Muscle of arm (tissue), 1 donor: ENCODE measurements at regions not wholly inside any gene's neighbourhood (a gene's known extent, or its start where the extent isn't known, plus 50 kb on each side); places are given as distances from the start of the nearest gene placed in this dataset.
A peak's percentile ranks its signal among the peaks of the same experiment; 100 is the strongest.

Experiments used
- DNase-seq: peaks from one replicate; pipeline ENCODE4 v3.0.0-alpha.2; 2013

DNA sequence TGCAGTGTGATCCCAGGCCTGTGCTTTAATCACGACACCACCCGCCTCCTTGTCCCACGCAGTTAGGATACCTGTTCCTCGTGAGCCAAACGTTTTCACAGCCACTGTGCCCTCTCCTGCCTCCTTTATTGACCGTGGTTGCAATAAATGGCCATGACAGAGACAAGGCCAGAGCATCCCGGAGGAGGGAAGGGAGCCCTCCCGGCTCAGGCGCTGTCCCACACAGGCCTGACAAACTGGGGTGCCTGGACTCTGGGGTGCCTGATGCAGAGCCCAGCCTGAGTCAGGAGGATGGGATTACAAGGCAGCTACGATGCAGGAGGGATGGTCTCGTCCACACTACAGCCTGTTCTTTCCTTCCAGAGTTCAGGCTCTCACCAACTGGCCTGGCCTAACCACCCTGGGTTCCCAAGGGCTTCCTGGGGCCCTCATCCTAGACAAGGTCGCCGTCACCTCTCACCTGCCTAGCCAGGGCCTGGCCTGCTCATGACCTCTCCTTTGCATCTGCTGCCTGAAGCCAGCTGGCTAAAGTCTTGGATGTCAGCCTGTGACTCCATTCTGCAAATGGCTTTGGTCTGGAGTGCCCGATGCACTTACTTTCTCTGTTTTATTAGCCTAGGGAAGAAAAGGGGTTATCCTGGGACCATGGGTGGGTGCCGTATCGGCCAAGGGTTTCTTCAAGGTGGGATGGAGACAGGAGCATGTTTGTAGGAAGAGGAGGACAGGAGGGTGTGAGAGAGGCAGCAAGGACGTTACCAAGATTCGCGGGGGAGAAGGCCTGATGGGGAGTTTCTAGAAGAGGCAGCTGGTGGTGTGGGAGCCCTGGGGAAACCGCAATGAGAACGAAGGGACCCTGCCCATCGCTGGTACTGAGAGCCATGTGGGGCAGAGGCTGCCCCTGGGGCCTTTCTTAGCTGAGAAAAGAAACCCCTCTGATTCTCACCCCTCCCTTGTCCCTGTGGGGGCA lies 234.3 kb upstream of the TNRC6C start:
- DNase-seq = no peak

DNA sequence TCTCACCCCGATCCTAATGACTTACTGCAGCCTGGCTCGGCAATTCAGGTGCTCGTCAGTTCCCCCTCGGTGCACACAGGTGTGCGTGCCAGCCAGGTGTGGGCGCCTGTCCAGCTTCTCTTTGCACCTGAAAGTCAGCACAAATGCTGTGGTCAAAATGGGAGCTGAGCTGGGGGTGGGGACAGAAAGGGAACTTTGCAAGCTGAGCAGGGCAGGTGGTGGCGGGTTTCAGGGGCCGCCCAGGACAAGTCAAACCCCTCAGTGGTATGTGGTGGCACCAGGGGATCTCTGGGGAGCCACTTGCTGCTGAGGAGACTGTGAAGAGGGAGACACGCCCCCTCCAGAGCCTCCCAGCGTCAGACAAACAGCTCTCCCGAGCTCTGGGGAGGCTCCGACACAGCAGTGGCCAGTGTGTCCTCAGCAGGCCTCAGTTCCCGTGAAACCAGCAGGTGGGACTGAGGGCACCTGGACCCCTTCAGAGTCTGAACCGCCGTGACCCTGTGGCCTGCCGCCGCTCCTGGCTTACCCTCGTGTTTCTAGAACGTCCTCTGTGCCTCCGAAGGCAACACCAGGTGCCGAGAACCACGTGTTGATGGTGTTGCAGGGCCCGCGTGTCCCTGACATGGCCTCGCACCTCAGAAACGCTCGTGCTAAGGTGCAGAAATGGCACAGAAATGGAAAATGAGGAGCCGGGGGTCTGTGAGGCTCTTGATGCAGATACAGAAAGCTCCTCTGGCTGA lies 233.5 kb upstream of the TNRC6C start:
- no peak for DNase-seq

DNA sequence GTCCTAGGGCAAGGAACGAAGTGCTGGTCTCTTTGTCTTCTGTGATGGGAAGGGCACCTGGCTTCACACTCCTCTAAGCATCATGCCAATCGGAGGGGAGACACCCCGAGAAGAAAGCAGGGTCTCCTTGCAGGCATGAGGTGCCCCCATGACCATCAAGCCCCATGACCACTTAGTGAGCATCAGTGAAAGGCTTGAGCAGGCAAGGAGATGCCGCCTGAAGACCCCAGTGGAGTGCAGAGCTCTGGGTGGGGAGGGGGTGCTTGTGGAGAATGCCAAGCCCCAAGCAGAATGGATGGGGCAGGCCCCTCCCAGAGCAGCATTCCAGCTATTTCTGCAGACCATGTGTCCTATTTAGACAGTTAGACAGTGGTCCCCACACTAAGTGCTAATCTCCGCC lies 232.7 kb upstream of the TNRC6C start:
- DNase-seq = no peak

DNA sequence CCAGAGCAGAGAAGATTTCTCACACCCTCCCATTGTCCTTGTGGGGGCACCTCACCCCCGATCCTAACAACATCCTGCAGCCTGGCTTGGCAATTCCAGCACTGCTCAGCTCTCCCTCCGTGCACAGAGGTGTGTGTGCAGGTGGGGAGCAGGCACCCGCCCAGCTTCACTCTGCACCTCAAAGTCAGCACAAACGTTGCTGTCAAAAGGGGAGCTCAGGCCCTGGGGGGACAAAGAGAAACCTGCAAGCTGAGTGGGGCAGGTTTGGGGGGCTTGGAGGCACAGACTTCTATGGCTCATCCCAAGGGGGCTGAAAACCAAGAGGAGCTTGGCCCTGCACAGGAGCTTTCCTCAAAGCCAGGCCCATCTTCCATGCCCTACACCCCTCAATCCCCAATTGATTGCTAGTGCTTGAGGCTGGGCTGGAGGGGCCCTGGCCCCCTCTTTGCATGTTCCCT lies 231.9 kb upstream of the TNRC6C start:
- DNase-seq = no peak

DNA sequence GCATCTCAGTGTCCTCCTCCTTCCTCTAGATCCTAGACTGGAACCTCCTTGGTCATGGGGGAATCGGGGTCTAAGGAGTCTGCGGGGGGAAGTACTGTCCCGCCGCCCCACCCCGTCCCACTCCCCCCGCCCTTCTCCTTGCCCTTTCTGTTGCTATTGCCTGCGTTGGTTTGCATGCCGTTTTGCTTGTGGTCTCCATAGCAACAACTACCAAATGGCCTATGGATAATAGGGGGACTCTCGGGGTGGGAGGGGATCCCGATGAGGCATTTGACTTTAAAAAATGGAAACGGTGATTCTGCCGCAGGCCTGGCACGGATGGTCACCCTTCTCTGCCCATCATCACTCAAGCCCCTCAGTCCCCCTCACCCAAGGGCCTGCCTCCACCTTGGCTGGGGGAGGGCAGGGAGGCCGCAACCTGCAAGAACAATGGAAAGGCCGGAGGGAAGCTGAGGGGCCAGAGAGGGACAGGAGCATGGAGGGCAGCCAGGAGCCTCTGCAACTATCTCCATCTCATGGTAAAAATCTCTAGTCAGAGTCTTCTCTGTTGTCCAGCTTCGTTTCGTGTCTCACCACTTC lies 231.4 kb upstream of the TNRC6C start:
- DNase-seq = peak; percentile 37

DNA sequence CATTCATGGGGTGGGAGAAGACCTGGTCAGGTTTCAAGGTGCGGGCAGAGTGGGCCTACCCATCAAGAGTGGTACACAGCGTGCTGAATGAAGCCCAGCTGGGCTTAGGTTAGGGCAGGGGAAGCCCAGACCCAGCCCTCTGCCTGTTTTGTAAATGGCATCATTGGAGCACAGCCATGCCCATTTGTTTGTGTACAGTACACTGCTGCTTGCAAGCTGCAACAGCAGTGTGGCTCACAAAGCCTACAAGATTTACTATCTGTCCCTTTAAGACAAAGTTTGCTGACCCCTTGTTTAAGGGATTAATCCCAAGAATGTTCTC lies 230.1 kb upstream of the TNRC6C start:
- no peak for DNase-seq

DNA sequence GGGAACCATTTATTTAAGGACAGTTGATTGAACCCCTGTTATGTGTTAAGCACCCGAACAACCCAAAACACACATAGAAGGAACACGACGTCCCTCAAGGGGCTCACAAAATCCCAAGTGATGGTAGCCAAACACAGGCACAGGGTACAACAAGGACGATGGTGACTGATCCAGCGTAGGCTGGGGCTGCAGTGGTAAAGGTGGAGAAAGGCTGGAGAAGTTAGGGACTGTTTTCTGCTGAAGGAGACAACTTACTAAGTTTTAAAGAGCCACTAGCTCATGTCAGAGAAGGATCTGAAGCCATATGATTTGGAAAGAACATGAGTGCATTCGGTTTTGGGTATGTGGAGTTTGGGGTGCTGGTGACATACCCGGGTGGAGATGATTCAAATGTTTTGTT lies 229.6 kb upstream of the TNRC6C start:
- no peak for DNase-seq

DNA sequence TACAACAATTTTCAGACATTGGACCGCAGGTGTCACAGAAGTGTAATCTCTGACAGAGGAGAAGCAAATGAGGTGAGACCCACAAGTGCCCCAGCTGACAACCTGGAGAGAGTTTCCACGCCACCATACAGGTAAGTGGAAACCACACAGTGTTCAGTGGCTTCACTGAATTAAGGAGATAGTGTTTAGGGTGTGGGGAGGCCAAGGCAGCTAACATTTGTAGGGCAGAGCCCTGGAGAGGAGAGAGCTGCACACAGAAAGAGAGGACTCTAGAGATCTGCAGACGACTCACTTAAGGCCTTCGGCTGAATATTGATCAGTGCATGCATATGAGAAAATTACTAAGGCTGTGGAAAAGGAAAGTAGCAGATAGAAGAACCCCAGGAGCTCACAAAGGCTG lies 228.9 kb upstream of the TNRC6C start:
- DNase-seq = no peak

DNA sequence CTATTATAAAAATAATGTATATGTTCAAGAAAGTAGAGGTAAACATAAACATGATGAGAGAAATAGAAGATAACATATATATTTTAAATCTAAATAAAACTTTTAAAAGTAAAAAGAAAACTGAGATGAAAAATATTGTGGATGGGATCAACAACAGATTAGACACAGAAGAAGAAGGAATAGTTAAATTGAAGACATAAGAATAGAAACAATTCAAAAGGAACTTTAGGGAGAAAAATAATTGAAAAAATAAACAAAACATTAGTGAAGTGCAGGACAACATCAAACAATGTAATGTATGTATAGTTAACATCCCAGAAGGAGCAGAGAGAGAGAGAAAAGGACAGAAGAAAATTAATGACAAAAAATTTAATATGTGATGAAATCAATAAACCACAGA lies 228.1 kb upstream of the TNRC6C start:
- no peak for DNase-seq

DNA sequence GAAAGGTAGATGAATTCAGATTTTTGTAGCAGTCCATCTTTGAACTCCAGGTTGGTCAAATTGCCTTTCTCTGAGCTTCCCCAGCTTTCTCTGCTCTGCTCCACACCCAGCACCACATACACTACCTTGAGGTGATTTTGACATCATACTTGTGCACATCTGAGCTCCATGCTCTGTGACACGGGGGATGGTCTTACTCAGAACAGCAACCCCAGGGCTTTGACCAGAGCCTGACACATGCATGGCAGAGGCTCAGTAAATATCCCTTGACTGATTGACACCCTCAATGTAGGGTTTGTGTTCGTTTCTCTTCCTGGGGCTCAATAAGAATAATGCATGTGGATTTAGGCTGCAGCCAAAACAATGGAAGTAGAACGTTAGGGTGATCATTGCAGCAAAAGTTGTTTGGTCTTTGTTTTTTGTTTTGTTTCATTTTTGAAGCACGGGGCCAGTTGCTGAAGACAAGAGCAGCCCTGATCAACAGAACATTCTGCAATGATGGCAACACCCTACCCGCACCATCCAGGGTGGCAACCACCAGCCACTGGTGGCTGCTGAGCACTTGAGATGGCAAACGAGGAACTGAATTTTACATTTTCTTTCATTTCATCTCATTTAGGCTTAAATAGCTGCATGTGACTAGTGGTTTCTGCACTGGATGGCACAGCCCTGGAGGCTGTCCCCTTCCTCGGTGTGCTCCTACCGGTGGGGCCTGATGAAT lies 224.8 kb upstream of the TNRC6C start:
- DNase-seq = no peak

DNA sequence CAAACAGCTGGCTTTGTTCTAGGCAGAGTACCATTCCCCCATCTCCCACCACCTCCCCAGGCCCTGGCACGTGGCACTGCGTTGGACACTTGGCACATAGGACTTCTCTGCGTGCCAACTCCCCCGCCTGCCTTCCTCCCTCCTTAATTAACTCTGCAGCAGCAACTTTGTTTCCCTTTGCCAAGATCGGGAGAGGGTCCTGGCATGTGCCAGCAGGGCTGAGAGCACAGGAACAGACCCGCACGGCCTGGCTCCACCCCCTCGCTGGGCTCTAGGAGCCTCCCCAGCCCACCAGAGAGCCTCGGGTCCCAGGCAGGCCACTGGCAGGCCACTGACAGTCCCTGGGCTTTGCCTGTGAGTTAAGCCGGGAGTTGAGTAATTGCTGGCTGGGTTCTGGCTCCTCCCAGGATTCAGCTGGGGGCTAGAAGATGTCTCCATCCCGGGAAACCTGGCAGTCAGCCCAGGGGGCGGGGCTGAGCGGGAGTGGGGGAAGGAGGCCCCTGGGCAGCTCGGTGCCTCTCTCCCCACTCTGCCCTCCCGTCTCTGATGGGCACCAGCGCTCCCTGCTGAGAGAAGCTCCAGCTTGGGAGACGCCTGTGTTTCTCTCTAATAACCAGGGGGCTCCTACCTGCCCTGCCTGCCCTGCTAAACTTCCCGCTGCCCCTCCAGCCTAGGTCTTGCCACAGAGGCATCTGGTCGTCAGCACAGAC lies 224.0 kb upstream of the TNRC6C start:
- peak; percentile 89 for DNase-seq

DNA sequence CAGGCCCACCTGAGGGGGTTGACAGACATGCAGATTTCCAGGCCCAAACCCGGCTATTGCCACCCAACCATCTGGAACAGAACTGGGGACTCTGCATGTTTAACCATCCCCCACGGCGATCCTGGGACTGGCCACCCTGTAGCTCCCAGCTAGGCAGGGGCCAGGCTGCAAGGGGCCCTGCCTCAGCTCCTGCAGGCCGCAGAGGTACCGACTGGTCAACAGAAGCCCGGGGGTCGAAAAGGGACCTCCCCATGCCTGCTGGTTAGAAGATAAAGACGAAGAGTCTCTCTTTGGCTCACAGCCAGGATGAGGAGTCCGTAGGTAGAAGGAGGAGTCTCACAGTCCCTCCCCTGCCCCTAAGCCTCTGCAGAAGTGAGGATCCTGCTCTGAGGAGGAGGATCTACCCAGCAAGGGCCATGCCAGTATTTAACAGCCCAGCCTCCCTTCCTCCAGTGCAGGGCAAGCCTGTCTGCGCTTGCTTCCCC lies 223.4 kb upstream of the TNRC6C start:
- peak; percentile 50 for DNase-seq

DNA sequence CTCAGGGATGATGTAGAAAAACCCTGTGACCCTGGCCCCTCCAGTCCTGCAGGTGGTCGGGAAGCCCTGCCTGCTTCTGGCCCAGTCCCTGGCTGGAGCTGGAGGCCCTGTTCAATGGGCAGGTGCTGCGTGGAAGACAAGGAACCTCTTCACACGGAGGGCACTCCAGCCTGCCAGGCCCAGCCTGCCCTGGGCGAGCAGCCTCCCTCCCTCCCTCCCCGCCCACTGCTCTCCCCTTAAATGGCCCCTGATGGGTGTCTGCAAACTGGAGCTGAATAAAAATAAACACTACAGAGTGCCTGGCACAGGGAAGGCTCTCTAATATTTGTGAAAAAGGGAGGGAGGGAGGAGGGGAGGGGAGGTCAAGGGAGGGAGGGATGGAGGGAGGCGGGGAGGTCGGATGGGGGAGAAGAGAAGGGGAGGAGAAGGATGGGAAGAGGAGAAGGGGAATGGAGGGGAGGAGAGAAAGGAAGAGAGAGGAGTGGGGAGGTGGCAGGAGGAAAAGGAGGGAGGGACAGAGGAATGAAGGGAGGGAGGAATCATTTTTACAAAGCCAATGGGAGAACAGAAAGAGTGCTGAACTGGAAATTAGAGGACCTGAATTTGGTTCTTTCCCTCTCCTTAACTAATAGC lies 222.8 kb upstream of the TNRC6C start:
- peak; percentile 78 for DNase-seq

DNA sequence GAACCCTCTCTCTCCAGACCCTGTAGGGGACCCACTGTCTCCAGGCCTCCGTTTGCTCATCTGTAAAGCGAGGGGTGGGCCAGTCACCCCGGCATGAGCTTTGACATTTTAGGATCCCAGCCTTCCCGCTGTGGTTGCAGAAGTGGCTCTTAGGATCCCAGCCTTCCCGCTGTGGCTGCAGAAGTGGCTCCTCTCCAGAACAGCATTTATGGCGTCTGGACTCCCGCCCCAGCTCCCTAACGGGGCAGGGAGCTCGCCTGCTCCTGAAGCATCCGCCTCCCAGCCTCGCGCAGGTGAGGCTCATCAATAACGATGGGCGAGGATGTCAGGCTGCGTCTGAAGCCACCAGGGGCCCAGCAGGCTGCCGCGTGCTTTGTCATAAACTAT lies 222.3 kb upstream of the TNRC6C start:
- peak; percentile 52 for DNase-seq

DNA sequence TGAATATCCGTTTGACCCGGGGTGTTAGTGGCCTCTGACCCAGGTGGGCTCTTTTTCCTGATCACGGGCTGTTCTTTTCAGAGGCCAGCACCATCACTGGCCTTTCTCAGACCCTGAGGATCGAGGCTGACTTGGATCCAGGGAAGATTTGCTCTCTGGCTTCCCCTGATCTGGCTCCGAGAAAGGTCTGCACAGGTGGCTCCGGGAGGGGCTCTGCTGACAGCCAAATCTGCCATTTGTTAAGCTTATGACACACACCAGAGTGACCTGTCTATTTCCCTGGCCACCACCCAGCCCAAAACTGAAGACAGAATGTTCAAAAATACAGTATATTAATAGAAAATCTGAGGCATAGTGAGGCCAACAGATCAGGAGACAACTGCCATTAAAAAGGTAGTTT lies 221.8 kb upstream of the TNRC6C start:
- DNase-seq = no peak

DNA sequence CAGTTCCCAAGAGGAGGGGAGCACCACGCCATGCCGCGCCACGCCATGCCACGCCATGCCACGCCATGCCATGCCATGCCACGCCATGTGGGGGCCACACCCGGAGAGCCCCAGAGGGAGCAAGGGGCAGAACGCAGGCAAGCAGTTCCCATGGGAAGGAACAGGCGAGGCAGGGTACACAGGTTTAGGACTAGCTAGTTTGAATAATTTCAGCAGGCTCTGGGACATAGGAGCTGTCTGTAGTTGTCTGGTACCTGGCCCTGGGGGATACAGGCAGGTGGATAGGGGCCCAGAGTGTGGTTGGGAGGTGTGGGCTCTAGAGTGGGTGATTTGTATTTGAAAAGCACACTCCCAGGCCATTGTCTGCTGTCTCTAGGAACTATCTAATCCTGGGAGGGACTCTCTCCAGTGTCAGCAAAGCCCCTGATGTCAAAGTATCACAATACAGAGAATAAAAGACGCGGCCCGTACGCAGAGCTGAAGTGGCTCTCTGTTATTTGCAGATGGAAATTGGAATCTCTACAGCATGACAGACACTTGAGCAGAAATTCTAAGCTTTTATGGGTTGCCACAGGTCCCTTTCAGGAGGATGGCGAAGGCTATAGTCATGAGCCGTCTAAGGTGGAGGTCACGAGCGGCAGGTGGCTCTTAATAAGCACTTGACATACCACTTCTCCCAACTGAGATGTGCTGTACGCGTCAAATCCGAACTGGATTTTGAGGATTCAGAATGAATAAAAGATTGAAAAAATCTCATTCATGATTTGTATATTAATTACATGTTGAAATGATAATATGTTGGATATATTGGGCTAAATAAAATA lies 220.8 kb upstream of the TNRC6C start:
- no peak for DNase-seq

DNA sequence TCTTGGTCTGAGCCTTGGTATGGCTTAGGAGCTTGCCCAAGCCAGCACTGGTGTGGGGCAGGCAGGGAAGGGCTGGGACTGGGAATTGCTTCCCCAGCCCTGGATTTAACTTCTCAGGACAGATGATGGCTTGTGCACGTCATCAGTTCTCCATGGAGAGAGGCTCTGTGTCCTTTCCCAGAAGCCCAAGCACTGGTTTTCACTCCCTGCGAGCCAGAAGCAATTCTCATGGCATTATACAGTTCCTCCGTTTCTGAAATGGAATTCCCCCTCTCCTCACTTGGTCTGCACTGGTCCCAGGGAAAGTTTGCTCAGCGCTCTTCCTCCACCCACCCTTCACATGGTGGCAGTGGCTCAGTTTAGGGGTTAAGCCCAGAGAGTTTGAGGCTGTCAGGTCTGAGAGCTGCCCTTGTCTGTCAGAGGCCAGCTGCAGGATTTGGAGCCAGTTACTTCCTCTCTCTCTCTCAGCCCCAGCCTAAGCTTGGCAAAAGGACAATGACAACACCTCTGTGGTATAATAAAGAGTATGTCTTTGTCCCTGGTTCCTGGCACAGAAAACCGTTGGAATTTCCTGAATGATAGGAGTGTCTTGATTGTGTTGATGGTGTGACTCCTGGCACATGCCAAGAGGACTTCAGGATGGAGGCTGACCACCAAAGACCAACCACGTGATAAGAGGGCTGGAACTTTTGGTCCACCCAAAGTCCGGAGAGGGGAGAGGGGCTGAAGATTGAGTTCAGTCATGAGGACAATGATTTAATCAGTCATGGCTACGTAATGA lies 219.6 kb upstream of the TNRC6C start:
- DNase-seq = no peak

DNA sequence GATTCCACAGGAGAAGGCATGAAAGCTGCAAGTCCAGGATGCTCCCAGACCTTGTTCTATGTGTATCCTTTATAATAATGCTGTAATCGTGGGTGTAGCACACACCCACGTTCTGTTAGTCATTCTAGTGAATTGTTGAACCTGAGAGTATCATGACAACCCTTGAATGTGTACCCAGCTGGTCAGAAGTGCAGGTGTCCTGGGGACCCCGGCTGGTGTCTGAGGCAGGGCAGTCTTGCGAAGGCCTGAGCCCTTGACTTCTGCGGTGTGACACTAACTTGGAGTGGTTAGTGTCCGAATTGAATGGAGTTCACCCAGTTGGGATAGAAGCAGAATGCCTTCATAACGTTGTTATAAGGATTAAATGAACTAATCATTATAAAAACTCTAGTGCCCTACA lies 218.0 kb upstream of the TNRC6C start:
- DNase-seq = no peak

DNA sequence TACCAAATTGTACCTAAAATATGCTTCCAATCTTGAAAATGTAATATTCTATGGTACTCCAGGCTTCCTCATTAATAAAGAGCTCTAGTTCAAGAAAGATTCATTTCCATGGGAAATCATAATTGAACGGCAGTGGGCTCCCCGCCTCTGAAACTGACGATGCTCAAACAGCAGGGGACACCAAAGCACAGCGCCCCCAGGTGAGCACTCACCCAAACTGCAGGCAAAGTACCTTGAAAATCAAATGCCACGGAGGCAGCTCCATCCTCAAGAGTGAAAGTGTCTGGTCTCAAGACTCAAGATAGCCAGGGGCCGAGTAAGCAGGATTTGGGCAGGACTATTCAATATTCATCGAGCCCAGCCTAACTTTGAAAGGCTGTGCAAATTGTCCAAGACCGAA lies 217.4 kb upstream of the TNRC6C start:
- no peak for DNase-seq
